BJ (cell line): ENCODE measurements at regions not wholly inside any gene's neighbourhood (a gene's known extent, or its start where the extent isn't known, plus 50 kb on each side); places are given as distances from the start of the nearest gene placed in this dataset.

Experiments used
- CTCF ChIA-PET: fragments of 350-600 bp; formaldehyde crosslinking; extraction: SDS; loops from one replicate; lab custom pipeline; 2021; ENCODE audit warnings: antibody characterized with exemption, inconsistent platforms; lab: Yijun Ruan, JAX
- POLR2A ChIA-PET: fragments of 300-600 bp; sonication (Branson Sonifier 250); formaldehyde crosslinking; extraction: SDS; loops from one replicate; lab custom pipeline; 2021; ENCODE audit warnings: antibody characterized with exemption; lab: Charles Lee
- DNase-seq: peaks from one replicate; pipeline ENCODE4 v3.0.0-alpha.2; 2011; ENCODE audit warnings: low read depth
- H3K27me3 ChIP-seq: 2 replicates; pipeline ENCODE4 v1.6.0; 2011; ENCODE audit warnings: low read length; ENCODE audit not compliant: control insufficient read depth, insufficient read depth
- H3K36me3 ChIP-seq: 2 replicates; pipeline ENCODE4 v1.5.1; 2011; ENCODE audit warnings: low read length; ENCODE audit not compliant: control insufficient read depth, insufficient read depth
- H3K4me3 ChIP-seq: 2 replicates; pipeline ENCODE4 v1.5.1; 2011; ENCODE audit warnings: low read depth, mild to moderate bottlenecking, control low read depth, low read length
- CTCF ChIP-seq: IDR thresholded peaks from 2 replicates; pipeline ENCODE4 v1.5.1; 2011; ENCODE audit warnings: low read depth, mild to moderate bottlenecking, control low read depth, inconsistent platforms, low read length, moderate library complexity; ENCODE audit not compliant: insufficient read depth

GRCh38 chr14:30251557-30252100, 307.3 kb upstream of the G2E3 start:
- no peak for DNase-seq
- CTCF ChIA-PET = interaction anchor here (1.3 to 3.5 kb wide), 3 partner anchors 14 to 32 kb away, joined by 5 to 16 read pairs (median 7); no protein-coding TSS in a partner anchor
- no peak for TF ChIP-seq CTCF
- POLR2A ChIA-PET = no interaction called here
- no peaks in the 10 kb centered on the region for H3K36me3 ChIP-seq
- H3K27me3 ChIP-seq = no peaks in the 10 kb centered on the region
- no peak overlapping the region for H3K4me3 ChIP-seq

GRCh38 chr14:30252151-30252550, 306.8 kb upstream of the G2E3 start:
- no peaks in the 10 kb centered on the region for H3K27me3 ChIP-seq
- no peak for TF ChIP-seq CTCF
- POLR2A ChIA-PET = no interaction called here
- no peak overlapping the region for H3K4me3 ChIP-seq
- no peak for DNase-seq
- CTCF ChIA-PET = interaction anchor here (2.3 to 3.5 kb wide), 2 partner anchors 19 to 31 kb away, joined by 7 to 16 read pairs; no protein-coding TSS in a partner anchor
- H3K36me3 ChIP-seq = no peaks in the 10 kb centered on the region

GRCh38 chr14:30252783-30253674, 305.9 kb upstream of the G2E3 start:
- ChIA-PET CTCF (interaction anchor here (0.6 to 3.5 kb wide), 4 partner anchors 10 to 30 kb away, joined by 3 to 16 read pairs (median 6); no protein-coding TSS in a partner anchor), POLR2A (no interaction called here)
- no peak for TF ChIP-seq CTCF
- no peaks in the 10 kb centered on the region for H3K36me3 ChIP-seq
- H3K27me3 ChIP-seq = no peaks in the 10 kb centered on the region
- DNase-seq = no peak
- no peak overlapping the region for H3K4me3 ChIP-seq

GRCh38 chr14:30256627-30257026, 302.3 kb upstream of the G2E3 start:
- Histone ChIP-seq H3K36me3 (no peaks in the 10 kb centered on the region), H3K27me3 (no peaks in the 10 kb centered on the region), H3K4me3 (no peak overlapping the region)
- DNase-seq = no peak
- CTCF ChIA-PET = interaction anchor here (1.1 to 8.0 kb wide), 4 partner anchors 11 to 33 kb away, joined by 4 to 66 read pairs (median 9); no protein-coding TSS in a partner anchor
- POLR2A ChIA-PET = no interaction called here
- no peak for TF ChIP-seq CTCF
